A549 (cell line): ENCODE measurements at regions not wholly inside any gene's neighbourhood (a gene's known extent, or its start where the extent isn't known, plus 50 kb on each side); places are given as distances from the start of the nearest gene placed in this dataset.

Experiments used
- ATAC-seq, 2 experiments: fragments of 200-7000 bp in 1 of 2; fragments of >200 bp in 1 of 2; cut with Nextera tagmentation in 1 of 2; cut with Tn5 transposase in 1 of 2; 3 replicates each; pipeline versions ENCODE4 v1.8.0 to v1.9.1; 2018 to 2020; ENCODE audit warnings: mild to moderate bottlenecking in 1 of 2, moderate library complexity in 1 of 2
- CTCF ChIA-PET: fragments of 300-600 bp; sonication (Branson Sonifier 250); formaldehyde crosslinking; extraction: SDS; loops from one replicate; lab custom pipeline; 2021; ENCODE audit warnings: antibody characterized with exemption, inconsistent platforms; lab: Yijun Ruan, JAX
- POLR2A ChIA-PET: fragments of 350-600 bp; formaldehyde crosslinking; extraction: SDS; loops from one replicate; lab custom pipeline; 2021; ENCODE audit warnings: antibody characterized with exemption, inconsistent platforms; lab: Yijun Ruan, JAX
- DNase-seq, 2 experiments: peaks; one replicate each; pipeline versions ENCODE4 v3.0.0 to v3.0.0-alpha.2; 2011 to 2016; ENCODE audit warnings: low read depth in 1 of 2, low spot score in 1 of 2
- FAIRE-seq: peaks from 2 replicates; lab custom pipeline; 2011; peaks lifted over from hg19 to GRCh38; lab: Jason Lieb, UNC
- H3K27ac ChIP-seq, 2 experiments: fragments of >200 bp; sonication (Bioruptor Twin); formaldehyde crosslinking; 3 replicates each; pipeline ENCODE4 v1.5.1; 2016 to 2017
- H3K4me1 ChIP-seq: fragments of >200 bp; sonication (Bioruptor Twin); formaldehyde crosslinking; 3 replicates; pipeline ENCODE4 v1.6.1; 2016
- H3K4me2 ChIP-seq: fragments of >200 bp; sonication (Bioruptor Twin); formaldehyde crosslinking; 3 replicates; pipeline ENCODE4 v1.6.1; 2016
- H3K4me3 ChIP-seq: fragments of >200 bp; sonication (Bioruptor Twin); formaldehyde crosslinking; 3 replicates; pipeline ENCODE4 v1.5.1; 2016
- H3K9me3 ChIP-seq: fragments of >200 bp; sonication (Bioruptor Twin); formaldehyde crosslinking; 3 replicates; pipeline ENCODE4 v1.6.1; 2016
- BCL3 ChIP-seq: fragments of >200 bp; sonication (Bioruptor Twin); formaldehyde crosslinking; IDR thresholded peaks from 3 replicates; pipeline ENCODE4 v1.6.1; 2016
- BHLHE40 ChIP-seq: IDR thresholded peaks from 2 replicates; pipeline ENCODE4 v1.6.1; 2012; ENCODE audit warnings: low read depth, low read length, inconsistent platforms
- CBX2 ChIP-seq: fragments of 200-600 bp; sonication (generic); IDR thresholded peaks from 2 replicates; pipeline ENCODE4 v1.6.1; 2016; ENCODE audit warnings: low read depth, mild to moderate bottlenecking, borderline replicate concordance
- CEBPB ChIP-seq, 2 experiments: fragments of >200 bp in 1 of 2; sonication (Bioruptor Twin) in 1 of 2; formaldehyde crosslinking in 1 of 2; IDR thresholded peaks; 2 replicates each; pipeline ENCODE4 v1.6.1; 2012 to 2016
- CTCF ChIP-seq: fragments of >200 bp; sonication (Bioruptor Twin); formaldehyde crosslinking; IDR thresholded peaks from 3 replicates; pipeline ENCODE4 v1.5.1; 2016
- E2F6 ChIP-seq: IDR thresholded peaks from 2 replicates; pipeline ENCODE4 v1.6.1; 2012; ENCODE audit warnings: low read depth, borderline replicate concordance
- EHF ChIP-seq: fragments of 250-450 bp; sonication (Bioruptor Pico); IDR thresholded peaks from 2 replicates; pipeline ENCODE4 v1.5.0; 2020; ENCODE audit warnings: mild to moderate bottlenecking
- EHMT2 ChIP-seq: fragments of 200-600 bp; sonication (generic); IDR thresholded peaks from 2 replicates; pipeline ENCODE4 v1.6.1; 2016; ENCODE audit warnings: antibody characterized with exemption, low read depth, mild to moderate bottlenecking, moderate library complexity
- EP300 ChIP-seq, 2 experiments: fragments of >200 bp; sonication (Bioruptor Twin); formaldehyde crosslinking; IDR thresholded peaks; 2 replicates in 1 of 2; 3 replicates in 1 of 2; pipeline ENCODE4 v1.6.1; 2016 to 2017
- ESRRA ChIP-seq: fragments of 150-350 bp; IDR thresholded peaks from 2 replicates; pipeline ENCODE4 v1.6.1; 2014; ENCODE audit warnings: mild to moderate bottlenecking, low read length, borderline replicate concordance
- FOSL2 ChIP-seq, 2 experiments: fragments of 450-650 bp in 1 of 2; fragments of >200 bp in 1 of 2; sonication (Bioruptor Twin) in 1 of 2; formaldehyde crosslinking; IDR thresholded peaks; 2 replicates each; pipeline versions ENCODE4 v1.5.0 to v1.6.1; 2016 to 2020; ENCODE audit warnings: mild to moderate bottlenecking in 1 of 2, moderate library complexity in 1 of 2
- FOXS1 ChIP-seq: fragments of 250-450 bp; sonication (Bioruptor Pico); IDR thresholded peaks from 2 replicates; pipeline ENCODE4 v1.5.0; 2020; ENCODE audit warnings: mild to moderate bottlenecking, moderate library complexity
- HDAC2 ChIP-seq: fragments of 200-600 bp; sonication (generic); IDR thresholded peaks from 2 replicates; pipeline ENCODE4 v1.6.1; 2016
- HEYL ChIP-seq: fragments of 250-450 bp; sonication (Bioruptor Pico); IDR thresholded peaks from 2 replicates; pipeline ENCODE4 v1.8.0; 2021; ENCODE audit warnings: mild to moderate bottlenecking, moderate library complexity
- HOXB13 ChIP-seq: fragments of 250-450 bp; sonication (Bioruptor Pico); IDR thresholded peaks from 2 replicates; pipeline ENCODE4 v1.5.0; 2020; ENCODE audit warnings: low read depth, mild to moderate bottlenecking, moderate library complexity
- JUNB ChIP-seq: fragments of >200 bp; sonication (Bioruptor Twin); formaldehyde crosslinking; IDR thresholded peaks from 2 replicates; pipeline ENCODE4 v1.6.1; 2016
- KDM1A ChIP-seq: fragments of 200-600 bp; sonication (generic); IDR thresholded peaks from 2 replicates; pipeline ENCODE4 v1.6.1; 2016; ENCODE audit warnings: low read depth, mild to moderate bottlenecking
- KDM5A ChIP-seq: fragments of 200-600 bp; sonication (generic); IDR thresholded peaks from 2 replicates; pipeline ENCODE4 v1.6.1; 2016; ENCODE audit warnings: antibody characterized with exemption, mild to moderate bottlenecking
- MYC ChIP-seq: IDR thresholded peaks from 2 replicates; pipeline ENCODE4 v1.6.1; 2012; ENCODE audit warnings: mild to moderate bottlenecking, inconsistent platforms, low read length, improper control_type of control experiment, borderline replicate concordance
- NFE2L2 ChIP-seq: fragments of 150-350 bp; conservative IDR thresholded peaks from 2 replicates; pipeline ENCODE4 v1.6.1; 2014; ENCODE audit warnings: low read length
- NR3C1 ChIP-seq: fragments of >200 bp; sonication (Bioruptor Twin); formaldehyde crosslinking; IDR thresholded peaks from 3 replicates; pipeline ENCODE4 v1.6.1; 2017
- POLR2A ChIP-seq: IDR thresholded peaks from 2 replicates; pipeline ENCODE4 v1.6.1; 2012; ENCODE audit warnings: mild to moderate bottlenecking, low read length
- RARB ChIP-seq: fragments of 250-450 bp; sonication (Bioruptor Pico); IDR thresholded peaks from 2 replicates; pipeline ENCODE4 v1.8.0; 2021; ENCODE audit warnings: mild to moderate bottlenecking, moderate library complexity
- RCOR1 ChIP-seq: fragments of 150-350 bp; IDR thresholded peaks from 2 replicates; pipeline ENCODE4 v1.6.1; 2014; ENCODE audit warnings: antibody characterized with exemption, low read length, low read depth
- SREBF2 ChIP-seq: fragments of 450-650 bp; IDR thresholded peaks from 2 replicates; pipeline ENCODE4 v1.6.1; 2014; ENCODE audit warnings: mild to moderate bottlenecking, moderate library complexity
- TFCP2L1 ChIP-seq: fragments of 250-450 bp; sonication (Bioruptor Pico); IDR thresholded peaks from 2 replicates; pipeline ENCODE4 v1.5.0; 2021; ENCODE audit warnings: mild to moderate bottlenecking
- TP53 ChIP-seq: fragments of 250-450 bp; sonication (Bioruptor Pico); IDR thresholded peaks from 2 replicates; pipeline ENCODE4 v1.5.0; 2021; ENCODE audit warnings: mild to moderate bottlenecking, moderate library complexity
- USF2 ChIP-seq: fragments of 450-650 bp; IDR thresholded peaks from 2 replicates; pipeline ENCODE4 v1.6.1; 2014; ENCODE audit warnings: antibody characterized with exemption
- ZFP36 ChIP-seq: fragments of 450-650 bp; IDR thresholded peaks from 2 replicates; pipeline ENCODE4 v1.6.1; 2014; ENCODE audit warnings: borderline replicate concordance; ENCODE audit not compliant: partially characterized antibody
- ZNF302 ChIP-seq: fragments of 250-450 bp; sonication (Bioruptor Pico); IDR thresholded peaks from 2 replicates; pipeline ENCODE4 v1.9.0; 2021; ENCODE audit warnings: inconsistent platforms, mild to moderate bottlenecking, moderate library complexity
- ZSCAN20 ChIP-seq: fragments of 250-450 bp; sonication (Bioruptor Pico); IDR thresholded peaks from 2 replicates; pipeline ENCODE4 v1.8.0; 2022; ENCODE audit warnings: mild to moderate bottlenecking, moderate library complexity
- WGBS: methylation state at CpG from one replicate; pipeline ENCODE4 v1.1.6; 2017; ENCODE audit errors: missing lambda C conversion rate; 5-methylcytosine and 5-hydroxymethylcytosine counted together

- no peak for ATAC-seq
- no peak for DNase-seq
- Histone ChIP-seq H3K27ac (no peak overlapping the region), H3K4me2 (no peak overlapping the region), H3K4me1 (no peaks in the 10 kb centered on the region), H3K9me3 (no peaks in the 10 kb centered on the region), H3K4me3 (no peak overlapping the region)
- POLR2A ChIA-PET: no interaction called here
- FAIRE-seq: no peak
- no peak for TF ChIP-seq KDM5A
- TF ChIP-seq CBX2: no peak
- no peak for TF ChIP-seq NR3C1
- TF ChIP-seq HOXB13 (CRISPR knock-in tag): no peak
- no peak for TF ChIP-seq BHLHE40
- TF ChIP-seq NFE2L2: no peak
- no peak for TF ChIP-seq CEBPB (IDR thresholded peaks at IDR 0.05)
- no peak for TF ChIP-seq FOSL2 (IDR thresholded peaks at IDR 0.05)
- TF ChIP-seq FOSL2 (CRISPR knock-in tag; IDR thresholded peaks at IDR 0.05): no peak
- TF ChIP-seq EP300 (IDR thresholded peaks at IDR 0.05): no peak
- no peak for TF ChIP-seq SREBF2
- TF ChIP-seq EHF (CRISPR knock-in tag): no peak
- TF ChIP-seq E2F6: no peak
- TF ChIP-seq EHMT2: no peak
- no peak for TF ChIP-seq HEYL (CRISPR knock-in tag)
- no peak for TF ChIP-seq TFCP2L1
- no peak for TF ChIP-seq RCOR1
- no peak for TF ChIP-seq ZSCAN20 (CRISPR knock-in tag)
- TF ChIP-seq, all 56 proteins: peak for 0
- CTCF ChIA-PET: interaction anchor here (1.3 kb wide), 2 partner anchors 13 to 77 kb away, joined by 3 to 5 read pairs; no protein-coding TSS in a partner anchor
- 90% methylated on average over 6 of the region's 6 CpGs for WGBS
Observed at GRCh38 chr6:3900744-3901336, 51.7 kb downstream of the FAM50B start.

GRCh38 chr6:3902871-3903648, 53.9 kb downstream of the FAM50B start:
- no peak for ATAC-seq
- POLR2A ChIA-PET: no interaction called here

GRCh38 chr6:3904518-3904917, 55.3 kb downstream of the FAM50B start:
- ChIA-PET POLR2A (no interaction called here), CTCF (interaction anchor here (1.1 to 1.6 kb wide), 3 partner anchors 9 to 56 kb away, joined by 3 to 7 read pairs (median 5); partner anchors contain the start of gene FAM50B)
- no peak for ATAC-seq
- Histone ChIP-seq H3K27ac (no peak overlapping the region), H3K4me1 (peaks cover 6% of the 10 kb centered on the region; the same call in 2 of the 3 replicates), H3K9me3 (no peaks in the 10 kb centered on the region), H3K4me2 (no peak overlapping the region), H3K4me3 (no peak overlapping the region)
- no peak for DNase-seq
- TF ChIP-seq TFCP2L1: no peak
- TF ChIP-seq ESRRA: no peak
- no peak for TF ChIP-seq ZNF302 (CRISPR knock-in tag)
- TF ChIP-seq KDM1A: no peak
- no peak for TF ChIP-seq FOXS1 (CRISPR knock-in tag)
- TF ChIP-seq RARB (CRISPR knock-in tag): no peak
- no peak for TF ChIP-seq USF2
- no peak for TF ChIP-seq BCL3
- no peak for TF ChIP-seq KDM5A
- no peak for TF ChIP-seq ZFP36
- no peak for TF ChIP-seq POLR2A
- TF ChIP-seq TP53 (CRISPR knock-in tag): no peak
- no peak for TF ChIP-seq CTCF
- TF ChIP-seq MYC: no peak
- TF ChIP-seq ZSCAN20 (CRISPR knock-in tag): no peak
- WGBS: 86% methylated on average over 3 of the region's 3 CpGs
- no peak for FAIRE-seq

More at GRCh38 chr6:3902871-3903648, 53.9 kb downstream of the FAM50B start:
- Histone ChIP-seq H3K27ac (no peak overlapping the region), H3K9me3 (no peaks in the 10 kb centered on the region), H3K4me1 (peaks cover 6% of the 10 kb centered on the region; the same call in 2 of the 3 replicates), H3K4me3 (no peak overlapping the region)
- WGBS: 89% methylated on average over 10 of the region's 10 CpGs
- TF ChIP-seq CBX2: no peak
- TF ChIP-seq RCOR1: no peak
- TF ChIP-seq HOXB13 (CRISPR knock-in tag): no peak
- TF ChIP-seq JUNB: no peak
- no peak for TF ChIP-seq HEYL (CRISPR knock-in tag)
- TF ChIP-seq HDAC2: no peak
- TF ChIP-seq SREBF2: no peak
- TF ChIP-seq, all 56 proteins: peak for 0
- CTCF ChIA-PET: interaction anchor here (1.1 to 1.6 kb wide), 4 partner anchors 11 to 30 kb away, joined by 3 to 7 read pairs (median 5); no protein-coding TSS in a partner anchor
- no peak for DNase-seq
- FAIRE-seq: no peak
- H3K4me2 ChIP-seq: no peak overlapping the region
